ENCODE measurements at regions not wholly inside any gene's neighbourhood (a gene's known extent, or its start where the extent isn't known, plus 50 kb on each side); places are given as distances from the start of the nearest gene placed in this dataset.

DNA sequence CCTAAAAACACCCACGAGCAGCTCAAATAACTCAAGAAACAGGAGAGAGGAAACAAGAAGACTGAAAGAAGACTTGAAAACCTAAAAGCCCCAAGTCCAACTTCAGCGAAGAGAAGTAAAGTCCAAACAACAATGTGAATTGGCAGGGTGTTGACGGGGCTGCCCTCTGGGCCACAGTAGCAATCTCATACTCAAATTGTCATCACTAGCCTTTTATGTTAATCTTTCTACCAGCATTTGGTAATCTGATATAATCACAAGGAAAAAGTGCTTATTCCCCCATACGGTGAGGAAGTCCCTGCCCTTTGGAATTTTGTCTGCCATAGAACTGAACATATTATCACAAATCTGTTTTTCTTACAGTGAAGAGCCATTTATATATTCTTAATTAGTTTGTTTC is 51.5 kb upstream of the IFNE start:
- H3K4me1 ChIP-seq (ENCODE audit: control insufficient read depth in 4 of 4, insufficient read depth in 4 of 4, low read length in 3 of 4) = no peaks in the 10 kb centered on the region
- H3K27me3 ChIP-seq (ENCODE audit: control insufficient read depth in 4 of 4, insufficient read depth in 4 of 4, low read length in 3 of 4) = no peaks in the 10 kb centered on the region
- no peaks in the 10 kb centered on the region for H3K9me3 ChIP-seq (ENCODE audit: control insufficient read depth in 4 of 4, low read length in 3 of 4)
- DNase-seq (ENCODE audit: low spot score) = no peak
- no peak overlapping the region for H3K4me3 ChIP-seq (ENCODE audit: low read depth in 1 of 3, low read length in 3 of 3)
- WGBS = 49% methylated on average over 4 of the region's 4 CpGs
- H3K9ac ChIP-seq (ENCODE audit: low read depth in 1 of 2, low read length in 2 of 2) = no peak overlapping the region
- no peak overlapping the region for H3K27ac ChIP-seq (ENCODE audit: low read depth in 1 of 2, low read length in 2 of 2)
- no peak for TF ChIP-seq RXRA (IDR thresholded peaks at IDR 0.05)
- no peak for TF ChIP-seq HNF4G (IDR thresholded peaks at IDR 0.05)
- no peak for TF ChIP-seq RAD21 (IDR thresholded peaks at IDR 0.05)
- TF ChIP-seq, protein P1, sequence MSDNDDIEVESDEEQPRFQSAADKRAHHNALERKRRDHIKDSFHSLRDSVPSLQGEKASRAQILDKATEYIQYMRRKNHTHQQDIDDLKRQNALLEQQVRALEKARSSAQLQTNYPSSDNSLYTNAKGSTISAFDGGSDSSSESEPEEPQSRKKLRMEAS (IDR thresholded peaks at IDR 0.05) = no peak
- TF ChIP-seq TAF1 (conservative IDR thresholded peaks at IDR 0.05) = no peak
- TF ChIP-seq FOXA2 (IDR thresholded peaks at IDR 0.05) = no peak
- no peak for TF ChIP-seq EGR1 (IDR thresholded peaks at IDR 0.05; ENCODE audit: low read depth in 2 of 2)
- no peaks in the 10 kb centered on the region for H3K36me3 ChIP-seq (ENCODE audit: control insufficient read depth in 4 of 4, insufficient read depth in 3 of 4, low read depth in 1 of 4, low read length in 3 of 4)

DNA sequence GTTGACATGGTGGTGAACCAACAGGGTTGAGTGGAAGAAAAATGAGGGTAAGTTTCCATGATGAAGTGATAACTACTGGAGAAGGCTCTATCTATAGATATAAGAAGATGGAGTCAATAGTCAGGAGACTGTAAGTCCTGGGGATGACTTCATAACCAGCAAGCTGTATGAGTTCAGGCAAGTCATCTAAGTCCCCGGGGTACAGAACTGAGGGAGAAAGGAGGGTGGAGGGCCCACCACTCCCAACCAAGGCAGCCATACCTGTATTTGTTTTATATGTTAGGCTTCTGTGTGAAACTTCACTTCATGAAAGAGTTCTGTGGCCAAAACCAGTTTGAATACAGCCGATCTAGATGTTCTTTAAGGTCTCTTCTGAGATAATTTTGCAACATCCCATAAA is 53.3 kb upstream of the IFNE start:
- TF ChIP-seq FOXA2 (IDR thresholded peaks at IDR 0.05) (no peak), TAF1 (conservative IDR thresholded peaks at IDR 0.05) (no peak), GABPA (IDR thresholded peaks at IDR 0.05 in 1 of 2, conservative IDR thresholded peaks at IDR 0.05 in 1 of 2) (no peak), SP1 (IDR thresholded peaks at IDR 0.05) (no peak), RAD21 (IDR thresholded peaks at IDR 0.05) (no peak), HNF4A (conservative IDR thresholded peaks at IDR 0.05) (no peak)
- no peaks in the 10 kb centered on the region for H3K9me3 ChIP-seq (ENCODE audit: control insufficient read depth in 4 of 4, low read length in 3 of 4)
- no peaks in the 10 kb centered on the region for H3K27me3 ChIP-seq (ENCODE audit: control insufficient read depth in 4 of 4, insufficient read depth in 4 of 4, low read length in 3 of 4)
- 81% methylated on average over 2 of the region's 2 CpGs for WGBS
- no peak overlapping the region for H3K9ac ChIP-seq (ENCODE audit: low read depth in 1 of 2, low read length in 2 of 2)
- no peaks in the 10 kb centered on the region for H3K4me1 ChIP-seq (ENCODE audit: control insufficient read depth in 4 of 4, insufficient read depth in 4 of 4, low read length in 3 of 4)
- no peak overlapping the region for H3K4me3 ChIP-seq (ENCODE audit: low read depth in 1 of 3, low read length in 3 of 3)
- DNase-seq (ENCODE audit: low spot score) = no peak
- H3K36me3 ChIP-seq (ENCODE audit: control insufficient read depth in 4 of 4, insufficient read depth in 3 of 4, low read depth in 1 of 4, low read length in 3 of 4) = no peaks in the 10 kb centered on the region
- no peak overlapping the region for H3K27ac ChIP-seq (ENCODE audit: low read depth in 1 of 2, low read length in 2 of 2)

DNA sequence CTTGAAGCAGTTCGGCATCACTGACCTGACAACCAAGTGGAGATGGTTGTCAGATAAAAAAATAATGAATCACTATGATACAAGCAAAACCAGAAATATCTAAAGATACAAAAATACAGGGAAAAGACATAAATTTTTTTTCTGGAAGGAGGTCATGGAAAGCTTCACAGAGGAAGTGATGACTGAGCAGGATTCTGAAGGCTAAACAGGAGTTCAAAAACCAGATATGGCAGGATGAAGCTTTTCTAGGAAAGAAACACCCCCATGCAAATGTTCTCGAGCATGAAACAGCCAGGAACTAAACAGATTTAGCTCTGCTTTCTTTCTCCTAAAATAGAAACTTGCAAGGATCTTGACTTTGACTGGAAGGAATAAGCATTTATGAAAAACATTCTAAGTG is 60.7 kb upstream of the IFNE start:
- H3K9me3 ChIP-seq (ENCODE audit: control insufficient read depth in 4 of 4, low read length in 3 of 4) = no peaks in the 10 kb centered on the region
- no peak overlapping the region for H3K4me3 ChIP-seq (ENCODE audit: low read depth in 1 of 3, low read length in 3 of 3)
- H3K36me3 ChIP-seq (ENCODE audit: control insufficient read depth in 4 of 4, insufficient read depth in 3 of 4, low read depth in 1 of 4, low read length in 3 of 4) = no peaks in the 10 kb centered on the region
- DNase-seq (ENCODE audit: low spot score) = no peak
- no peak overlapping the region for H3K27ac ChIP-seq (ENCODE audit: low read depth in 1 of 2, low read length in 2 of 2)
- peaks cover 0 to 3% (median 0%) of the 10 kb centered on the region in 4 donors for H3K27me3 ChIP-seq (ENCODE audit: control insufficient read depth in 4 of 4, insufficient read depth in 4 of 4, low read length in 3 of 4)
- H3K4me1 ChIP-seq (ENCODE audit: control insufficient read depth in 4 of 4, insufficient read depth in 4 of 4, low read length in 3 of 4) = no peaks in the 10 kb centered on the region
- TF ChIP-seq YY1 (IDR thresholded peaks at IDR 0.05) (no peak), SP1 (IDR thresholded peaks at IDR 0.05) (no peak), EGR1 (IDR thresholded peaks at IDR 0.05; ENCODE audit: low read depth in 2 of 2) (no peak), HNF4G (IDR thresholded peaks at IDR 0.05) (no peak), JUND (IDR thresholded peaks at IDR 0.05) (no peak)
- TF ChIP-seq, protein P2, sequence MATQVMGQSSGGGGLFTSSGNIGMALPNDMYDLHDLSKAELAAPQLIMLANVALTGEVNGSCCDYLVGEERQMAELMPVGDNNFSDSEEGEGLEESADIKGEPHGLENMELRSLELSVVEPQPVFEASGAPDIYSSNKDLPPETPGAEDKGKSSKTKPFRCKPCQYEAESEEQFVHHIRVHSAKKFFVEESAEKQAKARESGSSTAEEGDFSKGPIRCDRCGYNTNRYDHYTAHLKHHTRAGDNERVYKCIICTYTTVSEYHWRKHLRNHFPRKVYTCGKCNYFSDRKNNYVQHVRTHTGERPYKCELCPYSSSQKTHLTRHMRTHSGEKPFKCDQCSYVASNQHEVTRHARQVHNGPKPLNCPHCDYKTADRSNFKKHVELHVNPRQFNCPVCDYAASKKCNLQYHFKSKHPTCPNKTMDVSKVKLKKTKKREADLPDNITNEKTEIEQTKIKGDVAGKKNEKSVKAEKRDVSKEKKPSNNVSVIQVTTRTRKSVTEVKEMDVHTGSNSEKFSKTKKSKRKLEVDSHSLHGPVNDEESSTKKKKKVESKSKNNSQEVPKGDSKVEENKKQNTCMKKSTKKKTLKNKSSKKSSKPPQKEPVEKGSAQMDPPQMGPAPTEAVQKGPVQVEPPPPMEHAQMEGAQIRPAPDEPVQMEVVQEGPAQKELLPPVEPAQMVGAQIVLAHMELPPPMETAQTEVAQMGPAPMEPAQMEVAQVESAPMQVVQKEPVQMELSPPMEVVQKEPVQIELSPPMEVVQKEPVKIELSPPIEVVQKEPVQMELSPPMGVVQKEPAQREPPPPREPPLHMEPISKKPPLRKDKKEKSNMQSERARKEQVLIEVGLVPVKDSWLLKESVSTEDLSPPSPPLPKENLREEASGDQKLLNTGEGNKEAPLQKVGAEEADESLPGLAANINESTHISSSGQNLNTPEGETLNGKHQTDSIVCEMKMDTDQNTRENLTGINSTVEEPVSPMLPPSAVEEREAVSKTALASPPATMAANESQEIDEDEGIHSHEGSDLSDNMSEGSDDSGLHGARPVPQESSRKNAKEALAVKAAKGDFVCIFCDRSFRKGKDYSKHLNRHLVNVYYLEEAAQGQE (IDR thresholded peaks at IDR 0.05) = no peak
- WGBS = 64% methylated on average over 2 of the region's 2 CpGs
- no peak overlapping the region for H3K9ac ChIP-seq (ENCODE audit: low read depth in 1 of 2, low read length in 2 of 2)

All from liver (tissue), 7 donors.